ENCODE measurements at regions not wholly inside any gene's neighbourhood (a gene's known extent, or its start where the extent isn't known, plus 50 kb on each side); places are given as distances from the start of the nearest gene placed in this dataset.
"Not testable (repeated sequence)": the region's sequence is repeated elsewhere in the genome, so short reads cannot be mapped to it uniquely, and the experiment has no call there.

DNA sequence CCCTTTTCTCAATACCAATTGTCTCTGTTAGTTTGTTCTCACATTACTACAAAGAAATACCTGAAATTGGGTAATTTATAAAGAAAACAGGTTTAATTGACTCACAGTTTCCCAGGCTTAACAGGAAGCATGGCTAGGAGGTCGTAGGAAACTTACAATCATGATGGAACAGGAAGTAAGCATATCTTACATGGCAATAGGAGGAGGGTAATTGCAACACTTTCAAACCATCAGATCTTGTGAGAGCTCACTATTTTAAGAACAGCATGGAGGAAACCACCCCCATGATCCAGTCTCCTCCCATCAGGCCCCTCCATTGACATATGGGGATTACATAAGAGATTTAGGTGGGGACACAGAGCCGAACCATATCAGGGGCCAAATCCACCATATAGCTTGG, 1210.1 kb upstream of the SPRY2 start:
- H3K9me3 ChIP-seq: no peaks in the 10 kb centered on the region
- no peaks in the 10 kb centered on the region for H3K27me3 ChIP-seq (ENCODE audit: insufficient read depth in 3 of 3, low read length in 2 of 3)
- H3K36me3 ChIP-seq (ENCODE audit: insufficient read depth in 1 of 2, low read depth in 1 of 2): no peaks in the 10 kb centered on the region
- intact Hi-C loops (cut with DNase I): no loop called here
- no peaks in the 10 kb centered on the region for H3K4me1 ChIP-seq
- no peak for TF ChIP-seq CTCF (IDR thresholded peaks at IDR 0.05)
- WGBS, 3 donors: 36 to 58% (median 53%) methylated on average over 2 of the region's 2 CpGs
- H3K4me3 ChIP-seq: no peak overlapping the region
- DNase-seq: no peak
- no peak for ATAC-seq
- H3K27ac ChIP-seq: no peak overlapping the region

DNA sequence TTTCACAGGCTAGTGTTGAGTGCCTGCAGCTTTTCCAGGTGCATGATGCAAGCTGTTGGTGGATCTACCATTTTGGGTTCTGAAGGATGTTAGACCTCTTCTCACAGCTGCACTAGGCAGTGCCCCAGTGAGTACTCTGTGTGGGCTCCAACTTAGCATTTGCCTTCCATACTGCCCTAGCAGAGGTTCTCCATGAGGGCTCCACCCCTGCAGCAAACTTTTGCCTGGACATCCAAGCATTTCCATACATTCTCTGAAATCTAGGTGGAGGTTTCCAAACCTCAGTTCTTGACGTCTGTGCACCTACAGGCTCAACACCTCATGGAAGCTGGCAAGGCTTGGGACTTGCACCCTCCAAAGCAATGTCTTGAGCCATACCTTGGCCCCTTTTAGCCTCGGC, 1205.4 kb upstream of the SPRY2 start:
- H3K4me3 ChIP-seq; H3K36me3 ChIP-seq (ENCODE audit: insufficient read depth in 1 of 2, low read depth in 1 of 2); H3K27me3 ChIP-seq (ENCODE audit: insufficient read depth in 3 of 3, low read length in 2 of 3); H3K4me1 ChIP-seq; H3K9me3 ChIP-seq; ATAC-seq; DNase-seq; intact Hi-C loops (cut with DNase I); H3K27ac ChIP-seq: not testable (repeated sequence)
- WGBS, 3 donors: 81 to 89% (median 87%) methylated on average over 2 of the region's 2 CpGs

GRCh38 chr13:81540777-81541176, 1199.9 kb upstream of the SPRY2 start:
- Histone ChIP-seq H3K4me3 (no peak overlapping the region), H3K27ac (no peak overlapping the region), H3K36me3 (ENCODE audit: insufficient read depth in 1 of 2, low read depth in 1 of 2) (no peaks in the 10 kb centered on the region), H3K9me3 (no peaks in the 10 kb centered on the region), H3K4me1 (no peaks in the 10 kb centered on the region), H3K27me3 (ENCODE audit: insufficient read depth in 3 of 3, low read length in 2 of 3) (no peaks in the 10 kb centered on the region)
- DNase-seq: no peak
- no peak for ATAC-seq
- intact Hi-C loops (cut with DNase I): no loop called here
- 64 to 65% (median 64%) methylated on average over 1 of the region's 1 CpG for WGBS, 3 donors
- TF ChIP-seq CTCF (IDR thresholded peaks at IDR 0.05): no peak

- ATAC-seq (no peak), DNase-seq (no peak)
- Histone ChIP-seq H3K27ac (no peak overlapping the region), H3K27me3 (ENCODE audit: insufficient read depth in 3 of 3, low read length in 2 of 3) (no peaks in the 10 kb centered on the region), H3K36me3 (ENCODE audit: insufficient read depth in 1 of 2, low read depth in 1 of 2) (no peaks in the 10 kb centered on the region), H3K9me3 (no peaks in the 10 kb centered on the region), H3K4me1 (no peaks in the 10 kb centered on the region), H3K4me3 (no peak overlapping the region)
- WGBS, 3 donors: 62 to 73% (median 69%) methylated on average over 7 of the region's 7 CpGs
- intact Hi-C loops (cut with DNase I): no loop called here
- TF ChIP-seq CTCF (IDR thresholded peaks at IDR 0.05): no peak
These were observed 1198.8 kb upstream of the SPRY2 start for GRCh38 chr13:81539643-81540150.

- Histone ChIP-seq H3K4me1 (no peaks in the 10 kb centered on the region), H3K27me3 (ENCODE audit: insufficient read depth in 3 of 3, low read length in 2 of 3) (no peaks in the 10 kb centered on the region), H3K4me3 (no peak overlapping the region), H3K9me3 (no peaks in the 10 kb centered on the region), H3K27ac (no peak overlapping the region), H3K36me3 (ENCODE audit: insufficient read depth in 1 of 2, low read depth in 1 of 2) (no peaks in the 10 kb centered on the region)
- ATAC-seq (no peak), DNase-seq (no peak)
- 82 to 92% (median 88%) methylated on average over 3 of the region's 3 CpGs for WGBS, 3 donors
- intact Hi-C loops (cut with DNase I): no loop called here
- no peak for TF ChIP-seq CTCF (IDR thresholded peaks at IDR 0.05)
These were observed 1158.0 kb upstream of the SPRY2 start for GRCh38 chr13:81498969-81499368.
